H1 (cell line): ENCODE measurements at regions not wholly inside any gene's neighbourhood (a gene's known extent, or its start where the extent isn't known, plus 50 kb on each side); places are given as distances from the start of the nearest gene placed in this dataset.

Source experiments
- CTCF ChIA-PET: fragments of 300-600 bp; sonication (Branson Sonifier 250); formaldehyde crosslinking; loops from one replicate; lab custom pipeline; 2021; ENCODE audit not compliant: partially characterized antibody; lab: Charles Lee
- POLR2A ChIA-PET: fragments of 300-600 bp; sonication (Branson Sonifier 250); formaldehyde crosslinking; loops from one replicate; lab custom pipeline; 2021; ENCODE audit warnings: inconsistent platforms; ENCODE audit not compliant: partially characterized antibody; lab: Charles Lee
- DNase-seq, 2 experiments: peaks; one replicate each; pipeline versions ENCODE4 v3.0.0 to v3.0.0-alpha.2; 2010 to 2022; ENCODE audit warnings: low spot score in 2 of 2, low read depth in 1 of 2, mixed read lengths in 1 of 2
- FAIRE-seq: peaks from 2 replicates; lab custom pipeline; 2011; peaks lifted over from hg19 to GRCh38; lab: Jason Lieb, UNC
- H2AFZ ChIP-seq: 2 replicates; pipeline ENCODE4 v1.8.1; 2012; ENCODE audit warnings: low read length, inconsistent platforms
- H2AK5ac ChIP-seq: 2 replicates; pipeline ENCODE4 v1.6.1; 2013; ENCODE audit warnings: low read depth, low read length
- H2BK120ac ChIP-seq: replicated peaks from 2 replicates; pipeline ENCODE3; 2013; ENCODE audit warnings: low read depth, low read length, inconsistent platforms
- H2BK12ac ChIP-seq: 2 replicates; pipeline ENCODE4 v1.6.1; 2013; ENCODE audit warnings: low read depth, low read length
- H2BK15ac ChIP-seq: 2 replicates; pipeline ENCODE4 v1.6.1; 2013; ENCODE audit warnings: low read length
- H2BK20ac ChIP-seq: 2 replicates; pipeline ENCODE4 v1.6.1; 2013; ENCODE audit warnings: low read length
- H2BK5ac ChIP-seq: 2 replicates; pipeline ENCODE4 v1.6.1; 2013; ENCODE audit warnings: low read depth, low read length
- H3K14ac ChIP-seq: 2 replicates; pipeline ENCODE4 v1.6.1; 2013; ENCODE audit warnings: inconsistent platforms; ENCODE audit not compliant: insufficient read length
- H3K18ac ChIP-seq: 2 replicates; pipeline ENCODE4 v1.6.1; 2013; ENCODE audit warnings: low read length; ENCODE audit errors: extremely low read depth
- H3K23ac ChIP-seq: 2 replicates; pipeline ENCODE4 v1.6.1; 2013; ENCODE audit warnings: inconsistent platforms; ENCODE audit not compliant: insufficient read length
- H3K23me2 ChIP-seq: 2 replicates; pipeline ENCODE4 v1.6.1; 2013; ENCODE audit warnings: low read depth, low read length
- H3K27ac ChIP-seq: 2 replicates; pipeline ENCODE4 v1.6.1; 2011; ENCODE audit warnings: low read depth, low read length, inconsistent platforms
- H3K27me3 ChIP-seq, 4 experiments: replicated peaks in 1 of 4; 1 replicate in 1 of 4; 2 replicates in 3 of 4; pipeline versions ENCODE4 v1.6.1 to v1.8.1; 2011 to 2013; ENCODE audit warnings: low read length in 3 of 4, mild to moderate bottlenecking in 3 of 4, inconsistent platforms in 2 of 4, mixed read lengths in 2 of 4, moderate library complexity in 1 of 4; ENCODE audit not compliant: control insufficient read depth in 3 of 4, insufficient read depth in 3 of 4; ENCODE audit errors: extremely low read depth in 1 of 4
- H3K36me3 ChIP-seq, 4 experiments: 2 replicates each; pipeline versions ENCODE4 v1.6.1 to v1.8.1; 2011 to 2013; ENCODE audit warnings: mild to moderate bottlenecking in 4 of 4, low read length in 3 of 4, moderate library complexity in 2 of 4, control low read depth in 1 of 4, inconsistent platforms in 1 of 4; ENCODE audit not compliant: insufficient read depth in 4 of 4, control insufficient read depth in 2 of 4
- H3K4ac ChIP-seq: replicated peaks from 2 replicates; pipeline ENCODE3; 2013; ENCODE audit warnings: low read length, low read depth, mixed read lengths, inconsistent platforms; ENCODE audit not compliant: insufficient read length
- H3K4me1 ChIP-seq, 4 experiments: replicated peaks in 1 of 4; 1 replicate in 1 of 4; 2 replicates in 3 of 4; pipeline versions ENCODE4 v1.6.1 to v1.8.1; 2011 to 2013; ENCODE audit warnings: low read length in 3 of 4, inconsistent platforms in 2 of 4, mixed read lengths in 1 of 4; ENCODE audit not compliant: insufficient read depth in 4 of 4, control insufficient read depth in 3 of 4
- H3K4me2 ChIP-seq, 2 experiments: 2 replicates each; pipeline versions ENCODE4 v1.6.1 to v1.8.1; 2011 to 2013; ENCODE audit warnings: low read depth in 2 of 2, low read length in 2 of 2, control low read depth in 1 of 2, inconsistent platforms in 1 of 2, mild to moderate bottlenecking in 1 of 2; ENCODE audit not compliant: insufficient read depth in 1 of 2
- H3K4me3 ChIP-seq, 4 experiments: fragments of 200-600, 300-600 bp in 1 of 4; sonication (generic), shearing (Covaris generic), sonication (Bioruptor Twin) in 1 of 4; 2 replicates each; pipeline versions ENCODE4 v1.5.1 to v1.8.1; 2011 to 2016; ENCODE audit warnings: low read length in 4 of 4, low read depth in 3 of 4, control low read depth in 2 of 4, inconsistent platforms in 2 of 4, mild to moderate bottlenecking in 2 of 4, mixed read lengths in 1 of 4, moderate library complexity in 1 of 4; ENCODE audit not compliant: insufficient read depth in 2 of 4; ENCODE audit errors: extremely low read depth in 1 of 4
- H3K56ac ChIP-seq: replicated peaks from 2 replicates; pipeline ENCODE3; 2013; ENCODE audit warnings: low read depth, mild to moderate bottlenecking, mixed read lengths, low read length, inconsistent platforms; ENCODE audit not compliant: insufficient read length
- H3K79me1 ChIP-seq: 2 replicates; pipeline ENCODE4 v1.6.1; 2013; ENCODE audit warnings: low read depth, low read length, control low read depth
- H3K79me2 ChIP-seq, 2 experiments: 2 replicates each; pipeline versions ENCODE4 v1.6.1 to v1.8.1; 2012 to 2013; ENCODE audit warnings: low read length in 2 of 2, mild to moderate bottlenecking in 2 of 2, inconsistent platforms in 1 of 2; ENCODE audit not compliant: insufficient read depth in 2 of 2, control insufficient read depth in 1 of 2
- H3K9ac ChIP-seq, 4 experiments: replicated peaks in 1 of 4; 1 replicate in 1 of 4; 2 replicates in 3 of 4; pipeline versions ENCODE4 v1.6.1 to v1.8.1; 2011 to 2013; ENCODE audit warnings: low read depth in 3 of 4, low read length in 3 of 4, control low read depth in 2 of 4, mild to moderate bottlenecking in 2 of 4, moderate library complexity in 2 of 4, inconsistent platforms in 1 of 4; ENCODE audit errors: extremely low read depth in 1 of 4
- H3K9me3 ChIP-seq, 2 experiments: 2 replicates each; pipeline versions ENCODE4 v1.6.1 to v1.8.1; 2012 to 2013; ENCODE audit warnings: mild to moderate bottlenecking in 2 of 2, moderate library complexity in 2 of 2, control low read depth in 1 of 2, inconsistent platforms in 1 of 2, low read depth in 1 of 2, low read length in 1 of 2, mixed read lengths in 1 of 2; ENCODE audit not compliant: insufficient read depth in 2 of 2
- H4K20me1 ChIP-seq, 2 experiments: replicated peaks in 1 of 2; 2 replicates each; pipeline versions ENCODE3 to v1.8.1; 2011 to 2013; ENCODE audit warnings: inconsistent platforms in 2 of 2, low read length in 2 of 2, mild to moderate bottlenecking in 1 of 2; ENCODE audit not compliant: insufficient read depth in 2 of 2, control insufficient read depth in 1 of 2
- H4K5ac ChIP-seq: 2 replicates; pipeline ENCODE4 v1.6.1; 2013; ENCODE audit warnings: low read length, low read depth, mixed read lengths, inconsistent platforms; ENCODE audit not compliant: insufficient read length
- H4K8ac ChIP-seq: 2 replicates; pipeline ENCODE4 v1.8.0; 2013; ENCODE audit warnings: mild to moderate bottlenecking, moderate library complexity, low read length, inconsistent platforms; ENCODE audit not compliant: insufficient read depth; ENCODE audit errors: extremely low read depth
- H4K91ac ChIP-seq: replicated peaks from 2 replicates; pipeline ENCODE3; 2013; ENCODE audit warnings: low read length, mixed read lengths, inconsistent platforms; ENCODE audit not compliant: insufficient read length
- BCL11A ChIP-seq, 2 experiments: IDR thresholded peaks; one replicate each; pipeline ENCODE4 v1.6.1; 2011; ENCODE audit warnings: low read depth in 2 of 2, low read length in 2 of 2, mild to moderate bottlenecking in 2 of 2
- CBX5 ChIP-seq: fragments of 300-800, 300-1000 bp; sonication (generic); IDR thresholded peaks from 2 replicates; pipeline ENCODE4 v1.7.1; 2016; ENCODE audit warnings: antibody characterized with exemption, low read length, low read depth
- CHD1 ChIP-seq: IDR thresholded peaks from 2 replicates; pipeline ENCODE4 v1.6.1; 2012; ENCODE audit warnings: low read depth, low read length, improper control_type of control experiment
- FOSL1 ChIP-seq: IDR thresholded peaks from 2 replicates; pipeline ENCODE4 v1.6.1; 2011; ENCODE audit warnings: mild to moderate bottlenecking, low read depth, low read length, moderate library complexity; ENCODE audit not compliant: insufficient read depth
- JUN ChIP-seq: IDR thresholded peaks from 2 replicates; pipeline ENCODE4 v1.6.1; 2011; ENCODE audit warnings: low read depth, mild to moderate bottlenecking, improper control_type of control experiment, low read length
- NRF1 ChIP-seq: IDR thresholded peaks from 2 replicates; pipeline ENCODE4 v1.6.1; 2011; ENCODE audit warnings: mild to moderate bottlenecking, low read depth, low read length, improper control_type of control experiment
- SRF ChIP-seq: IDR thresholded peaks from 2 replicates; pipeline ENCODE4 v1.6.1; 2011; ENCODE audit warnings: mild to moderate bottlenecking, low read depth, low read length, moderate library complexity
- TAF7 ChIP-seq: optimal IDR thresholded peaks from 2 replicates; pipeline ENCODE3; 2011; ENCODE audit warnings: low read depth, mild to moderate bottlenecking, inconsistent platforms, low read length, moderate library complexity, borderline replicate concordance
- TBP ChIP-seq: IDR thresholded peaks from 2 replicates; pipeline ENCODE4 v1.6.1; 2011; ENCODE audit warnings: low read depth, low read length, improper control_type of control experiment
- YY1 ChIP-seq: IDR thresholded peaks from 2 replicates; pipeline ENCODE4 v1.6.1; 2011; ENCODE audit warnings: low read depth, mild to moderate bottlenecking, low read length
- TF ChIP-seq, protein P1 (sequence below): IDR thresholded peaks from 2 replicates; pipeline ENCODE4 v1.6.1; 2012; ENCODE audit warnings: inconsistent platforms
- TF ChIP-seq, protein P2 (sequence below), 3 experiments: IDR thresholded peaks; 1 replicate in 2 of 3; 2 replicates in 1 of 3; pipeline versions ENCODE4 v1.5.1 to v1.6.1; 2011; ENCODE audit warnings: low read length in 3 of 3, mild to moderate bottlenecking in 3 of 3, inconsistent platforms in 2 of 3, low read depth in 1 of 3, moderate library complexity in 1 of 3; ENCODE audit not compliant: insufficient read depth in 1 of 3; ENCODE audit errors: control extremely low read depth in 1 of 3

DNA sequence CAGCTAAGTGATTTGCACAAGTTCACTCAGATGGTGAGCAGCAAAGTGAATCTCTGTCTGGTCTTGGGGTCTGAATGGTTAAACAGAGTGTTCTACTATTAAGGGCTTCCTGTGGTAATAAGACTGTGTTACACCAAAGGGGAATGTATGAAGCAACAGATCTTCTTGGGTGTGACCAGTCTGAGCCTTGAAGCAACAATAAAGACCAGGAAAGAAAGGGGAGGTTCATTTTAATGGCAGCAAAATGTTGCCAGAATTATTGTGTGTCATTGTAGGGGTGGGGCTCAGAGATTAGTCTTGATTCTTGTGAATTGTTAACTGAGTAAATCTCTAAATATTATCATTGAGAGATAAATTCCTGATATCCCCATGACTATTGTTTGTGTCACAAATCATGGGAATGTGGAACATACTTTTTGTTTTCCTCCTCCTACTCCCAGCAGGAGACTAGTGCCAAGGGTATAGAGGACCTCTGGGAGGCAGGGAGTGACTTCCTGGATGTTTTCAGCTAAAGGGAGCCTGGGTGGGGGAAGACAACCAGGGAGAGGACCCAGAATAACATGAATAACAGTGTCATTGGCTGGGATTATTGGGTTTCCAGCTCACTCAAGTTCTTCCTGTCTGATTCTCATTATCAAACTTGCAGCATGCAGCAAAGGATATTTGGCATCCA is 141.4 kb upstream of the PAK3 start:
- no peak overlapping the region for H2AFZ ChIP-seq
- H3K79me1 ChIP-seq, result no peaks in the 10 kb centered on the region
- no peak overlapping the region for H3K23ac ChIP-seq
- H3K4me3 ChIP-seq, result no peak overlapping the region
- H3K79me2 ChIP-seq, result no peaks in the 10 kb centered on the region
- no peak overlapping the region for H2BK15ac ChIP-seq
- no peak overlapping the region for H4K8ac ChIP-seq
- H4K20me1 ChIP-seq, result no peaks in the 10 kb centered on the region
- POLR2A ChIA-PET, result interaction anchor here (0.7 kb wide), 1 partner anchor 10 kb away, joined by 3 read pairs; no protein-coding TSS in a partner anchor
- no peak overlapping the region for H3K56ac ChIP-seq
- no peak overlapping the region for H2BK5ac ChIP-seq
- no peaks in the 10 kb centered on the region for H3K36me3 ChIP-seq
- H2BK12ac ChIP-seq, result no peak overlapping the region
- H3K4me1 ChIP-seq, result no peaks in the 10 kb centered on the region
- H3K18ac ChIP-seq, result no peak overlapping the region
- no peaks in the 10 kb centered on the region for H3K9me3 ChIP-seq
- no peak overlapping the region for H4K5ac ChIP-seq
- H3K23me2 ChIP-seq, result no peaks in the 10 kb centered on the region
- H2BK20ac ChIP-seq, result no peak overlapping the region
- no peak overlapping the region for H2BK120ac ChIP-seq
- DNase-seq (no peak), FAIRE-seq (no peak)
- no peak overlapping the region for H3K9ac ChIP-seq
- H3K27me3 ChIP-seq, result no peaks in the 10 kb centered on the region
- CTCF ChIA-PET, result interaction anchor here (1.4 kb wide), 1 partner anchor 9 kb away, joined by 4 read pairs; no protein-coding TSS in a partner anchor
- H3K4me2 ChIP-seq, result no peak overlapping the region
- no peak overlapping the region for H3K14ac ChIP-seq
- H2AK5ac ChIP-seq, result no peak overlapping the region
- H3K27ac ChIP-seq, result no peak overlapping the region
- no peak overlapping the region for H3K4ac ChIP-seq
- no peak overlapping the region for H4K91ac ChIP-seq
- TF ChIP-seq JUN (no peak), BCL11A (IDR thresholded peaks at IDR 0.05; ENCODE audit: low read depth in 2 of 2, low read length in 2 of 2) (no peak), TAF7 (no peak), NRF1 (no peak), TBP (no peak), FOSL1 (no peak), SRF (no peak), CHD1 (no peak), YY1 (no peak), CBX5 (no peak)
- TF ChIP-seq, protein P1, sequence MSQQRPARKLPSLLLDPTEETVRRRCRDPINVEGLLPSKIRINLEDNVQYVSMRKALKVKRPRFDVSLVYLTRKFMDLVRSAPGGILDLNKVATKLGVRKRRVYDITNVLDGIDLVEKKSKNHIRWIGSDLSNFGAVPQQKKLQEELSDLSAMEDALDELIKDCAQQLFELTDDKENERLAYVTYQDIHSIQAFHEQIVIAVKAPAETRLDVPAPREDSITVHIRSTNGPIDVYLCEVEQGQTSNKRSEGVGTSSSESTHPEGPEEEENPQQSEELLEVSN, result no peak
- TF ChIP-seq, protein P2, sequence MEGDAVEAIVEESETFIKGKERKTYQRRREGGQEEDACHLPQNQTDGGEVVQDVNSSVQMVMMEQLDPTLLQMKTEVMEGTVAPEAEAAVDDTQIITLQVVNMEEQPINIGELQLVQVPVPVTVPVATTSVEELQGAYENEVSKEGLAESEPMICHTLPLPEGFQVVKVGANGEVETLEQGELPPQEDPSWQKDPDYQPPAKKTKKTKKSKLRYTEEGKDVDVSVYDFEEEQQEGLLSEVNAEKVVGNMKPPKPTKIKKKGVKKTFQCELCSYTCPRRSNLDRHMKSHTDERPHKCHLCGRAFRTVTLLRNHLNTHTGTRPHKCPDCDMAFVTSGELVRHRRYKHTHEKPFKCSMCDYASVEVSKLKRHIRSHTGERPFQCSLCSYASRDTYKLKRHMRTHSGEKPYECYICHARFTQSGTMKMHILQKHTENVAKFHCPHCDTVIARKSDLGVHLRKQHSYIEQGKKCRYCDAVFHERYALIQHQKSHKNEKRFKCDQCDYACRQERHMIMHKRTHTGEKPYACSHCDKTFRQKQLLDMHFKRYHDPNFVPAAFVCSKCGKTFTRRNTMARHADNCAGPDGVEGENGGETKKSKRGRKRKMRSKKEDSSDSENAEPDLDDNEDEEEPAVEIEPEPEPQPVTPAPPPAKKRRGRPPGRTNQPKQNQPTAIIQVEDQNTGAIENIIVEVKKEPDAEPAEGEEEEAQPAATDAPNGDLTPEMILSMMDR (IDR thresholded peaks at IDR 0.05; ENCODE audit: control extremely low read depth in 1 of 3, insufficient read depth in 1 of 3, low read depth in 1 of 3, low read length in 3 of 3), result no peak
